Loucy (cell line): ENCODE measurements at regions not wholly inside any gene's neighbourhood (a gene's known extent, or its start where the extent isn't known, plus 50 kb on each side); places are given as distances from the start of the nearest gene placed in this dataset.

Experiments used
- H2AFZ ChIP-seq: fragments of 200-600 bp; sonication (generic); 2 replicates; pipeline ENCODE4 v1.6.0; 2016; ENCODE audit warnings: antibody characterized with exemption, mild to moderate bottlenecking, low read length, moderate library complexity
- H3F3A ChIP-seq: fragments of 200-600 bp; 2 replicates; pipeline ENCODE4 v1.6.0; 2016; ENCODE audit warnings: antibody characterized with exemption, low read depth, mild to moderate bottlenecking
- H3K27me3 ChIP-seq: fragments of 200-600 bp; sonication (generic); 2 replicates; pipeline ENCODE4 v1.6.1; 2014; ENCODE audit warnings: low read length, mild to moderate bottlenecking; ENCODE audit not compliant: insufficient read depth, poor library complexity, severe bottlenecking
- H3K36me3 ChIP-seq: fragments of 200-600 bp; sonication (generic); 2 replicates; pipeline ENCODE4 v1.6.1; 2016; ENCODE audit warnings: low read length; ENCODE audit not compliant: insufficient read depth
- H3K4me1 ChIP-seq: fragments of 200-600 bp; sonication (generic); 2 replicates; pipeline ENCODE4 v1.5.1; 2014; ENCODE audit warnings: low read length, mild to moderate bottlenecking; ENCODE audit not compliant: insufficient read depth, poor library complexity, severe bottlenecking
- H3K4me2 ChIP-seq: fragments of 200-600 bp; sonication (generic); 2 replicates; pipeline ENCODE4 v1.6.0; 2014; ENCODE audit warnings: antibody characterized with exemption, low read length, low read depth, mild to moderate bottlenecking; ENCODE audit not compliant: poor library complexity, severe bottlenecking
- H3K4me3 ChIP-seq: fragments of 200-600 bp; sonication (generic); 2 replicates; pipeline ENCODE4 v1.5.1; 2014; ENCODE audit warnings: low read length, mild to moderate bottlenecking, mixed read lengths; ENCODE audit not compliant: poor library complexity, severe bottlenecking
- H3K79me2 ChIP-seq: fragments of 200-600 bp; sonication (generic); 2 replicates; pipeline ENCODE4 v1.6.1; 2014; ENCODE audit warnings: low read length; ENCODE audit not compliant: insufficient read depth
- H3K9ac ChIP-seq: fragments of 200-600 bp; sonication (generic); 2 replicates; pipeline ENCODE4 v1.6.0; 2014; ENCODE audit warnings: mild to moderate bottlenecking, low read depth, low read length, moderate library complexity; ENCODE audit not compliant: poor library complexity, severe bottlenecking
- H3K9me2 ChIP-seq: fragments of 200-600 bp; sonication (generic); replicated peaks from 2 replicates; pipeline ENCODE4 v1.6.1; 2016; ENCODE audit warnings: low read depth, low read length, mixed read lengths
- H3K9me3 ChIP-seq: fragments of 200-600 bp; sonication (generic); 2 replicates; pipeline ENCODE4 v1.6.1; 2014; ENCODE audit warnings: mild to moderate bottlenecking, antibody characterized with exemption, low read length, low read depth; ENCODE audit not compliant: insufficient read depth
- H4K20me1 ChIP-seq: fragments of 200-600 bp; sonication (generic); 2 replicates; pipeline ENCODE4 v1.6.0; 2014; ENCODE audit warnings: antibody characterized with exemption, low read length, mild to moderate bottlenecking; ENCODE audit not compliant: insufficient read depth, poor library complexity, severe bottlenecking
- CTCF ChIP-seq: fragments of 200-600 bp; sonication (generic); conservative IDR thresholded peaks from 2 replicates; pipeline ENCODE4 v1.5.1; 2014; ENCODE audit warnings: mild to moderate bottlenecking, antibody characterized with exemption, low read length
- EZH2phosphoT487 ChIP-seq: fragments of 200-600 bp; IDR thresholded peaks from 2 replicates; pipeline ENCODE4 v1.6.1; 2018; ENCODE audit warnings: antibody characterized with exemption, mild to moderate bottlenecking, moderate library complexity, borderline replicate concordance

- Histone ChIP-seq H3F3A (no peaks in the 10 kb centered on the region), H3K79me2 (no peaks in the 10 kb centered on the region), H3K36me3 (no peaks in the 10 kb centered on the region), H3K9ac (no peak overlapping the region), H3K4me3 (no peak overlapping the region), H3K9me3 (no peaks in the 10 kb centered on the region), H4K20me1 (no peaks in the 10 kb centered on the region), H3K27me3 (no peaks in the 10 kb centered on the region), H3K4me2 (no peak overlapping the region), H3K9me2 (no peaks in the 10 kb centered on the region), H3K4me1 (no peaks in the 10 kb centered on the region), H2AFZ (no peak overlapping the region)
- no peak for TF ChIP-seq EZH2phosphoT487
- TF ChIP-seq CTCF: peak; percentile 65
Measured at GRCh38 chr1:182198006-182198605, 136.6 kb upstream of the ZNF648 start.

GRCh38 chr1:182196897-182197870 lies 135.7 kb upstream of the ZNF648 start:
- H3K9me2 ChIP-seq: no peaks in the 10 kb centered on the region
- H2AFZ ChIP-seq: no peak overlapping the region
- no peaks in the 10 kb centered on the region for H4K20me1 ChIP-seq
- H3K27me3 ChIP-seq: no peaks in the 10 kb centered on the region
- no peak overlapping the region for H3K4me3 ChIP-seq
- no peaks in the 10 kb centered on the region for H3K79me2 ChIP-seq
- TF ChIP-seq EZH2phosphoT487: no peak
- no peak for TF ChIP-seq CTCF
- H3F3A ChIP-seq: no peaks in the 10 kb centered on the region
- H3K36me3 ChIP-seq: no peaks in the 10 kb centered on the region
- H3K9me3 ChIP-seq: no peaks in the 10 kb centered on the region
- no peak overlapping the region for H3K9ac ChIP-seq
- no peak overlapping the region for H3K4me2 ChIP-seq
- no peaks in the 10 kb centered on the region for H3K4me1 ChIP-seq

GRCh38 chr1:182195733-182196132 lies 134.2 kb upstream of the ZNF648 start:
- TF ChIP-seq EZH2phosphoT487 (no peak), CTCF (no peak)
- Histone ChIP-seq H4K20me1 (no peaks in the 10 kb centered on the region), H2AFZ (no peak overlapping the region)

More at GRCh38 chr1:182195733-182196132, 134.2 kb upstream of the ZNF648 start:
- H3K4me3 ChIP-seq: no peak overlapping the region
- no peaks in the 10 kb centered on the region for H3K79me2 ChIP-seq
- H3K4me1 ChIP-seq: no peaks in the 10 kb centered on the region
- no peak overlapping the region for H3K9ac ChIP-seq
- H3K27me3 ChIP-seq: no peaks in the 10 kb centered on the region
- no peak overlapping the region for H3K4me2 ChIP-seq
- H3K9me3 ChIP-seq: no peaks in the 10 kb centered on the region
- H3K36me3 ChIP-seq: no peaks in the 10 kb centered on the region
- H3K9me2 ChIP-seq: no peaks in the 10 kb centered on the region
- no peaks in the 10 kb centered on the region for H3F3A ChIP-seq
